ENCODE measurements at regions not wholly inside any gene's neighbourhood (a gene's known extent, or its start where the extent isn't known, plus 50 kb on each side); places are given as distances from the start of the nearest gene placed in this dataset.

DNA sequence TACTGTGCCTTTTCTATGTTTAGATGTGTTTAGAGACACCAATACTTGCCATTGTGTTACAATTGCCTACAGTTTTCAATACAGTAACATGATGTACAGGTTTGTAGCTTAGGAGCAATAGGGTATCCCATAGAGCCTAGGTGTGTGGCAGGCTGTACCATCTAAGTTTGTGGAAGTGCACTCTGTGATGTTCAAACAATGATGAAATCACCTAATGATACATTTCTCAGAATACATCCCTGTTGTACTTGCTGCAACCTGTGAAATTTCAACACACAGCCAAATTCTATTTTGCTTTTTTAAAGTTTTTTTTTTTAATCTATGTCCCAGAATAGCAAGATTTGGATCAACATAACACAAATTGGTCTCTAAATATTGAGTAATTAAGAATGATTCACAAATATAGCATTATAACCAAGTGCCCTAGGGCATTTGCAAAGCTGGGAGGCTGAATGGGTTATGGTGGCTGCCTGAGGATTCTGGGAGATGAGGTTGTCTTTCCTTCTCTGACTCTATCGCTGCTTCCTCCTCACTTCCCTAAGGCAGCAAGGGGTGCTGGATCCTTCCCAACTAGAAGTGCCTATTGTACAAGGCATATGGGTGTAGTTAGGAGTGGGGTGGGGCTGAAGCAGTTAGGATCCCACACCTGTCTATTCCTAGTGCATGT lies 78.3 kb downstream of the SKA1 start:
- Mint-ChIP-seq H3K27me3 (ENCODE audit: unreplicated experiment) (no peaks in the 10 kb centered on the region), H3K36me3 (ENCODE audit: unreplicated experiment) (no peaks in the 10 kb centered on the region), H3K27ac (ENCODE audit: unreplicated experiment) (no peak overlapping the region), H3K4me3 (ENCODE audit: unreplicated experiment) (no peak overlapping the region), H3K9me3 (ENCODE audit: unreplicated experiment) (no peaks in the 10 kb centered on the region), H3K4me1 (ENCODE audit: low read depth, unreplicated experiment) (no peaks in the 10 kb centered on the region)
- no peak for DNase-seq
- TF ChIP-seq, protein P1, sequence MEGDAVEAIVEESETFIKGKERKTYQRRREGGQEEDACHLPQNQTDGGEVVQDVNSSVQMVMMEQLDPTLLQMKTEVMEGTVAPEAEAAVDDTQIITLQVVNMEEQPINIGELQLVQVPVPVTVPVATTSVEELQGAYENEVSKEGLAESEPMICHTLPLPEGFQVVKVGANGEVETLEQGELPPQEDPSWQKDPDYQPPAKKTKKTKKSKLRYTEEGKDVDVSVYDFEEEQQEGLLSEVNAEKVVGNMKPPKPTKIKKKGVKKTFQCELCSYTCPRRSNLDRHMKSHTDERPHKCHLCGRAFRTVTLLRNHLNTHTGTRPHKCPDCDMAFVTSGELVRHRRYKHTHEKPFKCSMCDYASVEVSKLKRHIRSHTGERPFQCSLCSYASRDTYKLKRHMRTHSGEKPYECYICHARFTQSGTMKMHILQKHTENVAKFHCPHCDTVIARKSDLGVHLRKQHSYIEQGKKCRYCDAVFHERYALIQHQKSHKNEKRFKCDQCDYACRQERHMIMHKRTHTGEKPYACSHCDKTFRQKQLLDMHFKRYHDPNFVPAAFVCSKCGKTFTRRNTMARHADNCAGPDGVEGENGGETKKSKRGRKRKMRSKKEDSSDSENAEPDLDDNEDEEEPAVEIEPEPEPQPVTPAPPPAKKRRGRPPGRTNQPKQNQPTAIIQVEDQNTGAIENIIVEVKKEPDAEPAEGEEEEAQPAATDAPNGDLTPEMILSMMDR (IDR thresholded peaks at IDR 0.05; ENCODE audit: partially characterized antibody, unreplicated experiment), result no peak

DNA sequence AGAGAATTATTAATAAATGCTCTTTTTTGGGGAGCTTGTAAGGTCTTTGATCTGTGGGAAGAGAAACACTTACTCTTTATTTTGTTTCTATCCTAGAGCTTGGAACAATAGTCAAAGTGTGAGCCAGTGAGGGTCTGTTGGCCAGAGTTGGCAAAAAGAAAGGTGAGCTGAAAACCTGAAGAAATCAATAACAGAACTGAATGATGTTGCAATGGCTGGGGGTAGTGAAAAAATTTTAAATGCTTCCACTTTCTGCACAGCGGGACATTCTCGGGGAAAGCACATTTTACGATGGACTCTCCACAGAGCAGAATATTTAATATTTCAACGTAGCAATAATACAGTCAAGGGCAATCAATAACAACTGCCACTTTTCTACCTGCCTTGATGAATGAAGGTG lies 78.9 kb downstream of the SKA1 start:
- Mint-ChIP-seq H3K4me1 (ENCODE audit: low read depth, unreplicated experiment) (no peaks in the 10 kb centered on the region), H3K36me3 (ENCODE audit: unreplicated experiment) (no peaks in the 10 kb centered on the region), H3K9me3 (ENCODE audit: unreplicated experiment) (no peaks in the 10 kb centered on the region), H3K27me3 (ENCODE audit: unreplicated experiment) (no peaks in the 10 kb centered on the region), H3K4me3 (ENCODE audit: unreplicated experiment) (no peak overlapping the region), H3K27ac (ENCODE audit: unreplicated experiment) (no peak overlapping the region)
- TF ChIP-seq, protein P1 (IDR thresholded peaks at IDR 0.05; ENCODE audit: partially characterized antibody, unreplicated experiment), result no peak
- no peak for DNase-seq

DNA sequence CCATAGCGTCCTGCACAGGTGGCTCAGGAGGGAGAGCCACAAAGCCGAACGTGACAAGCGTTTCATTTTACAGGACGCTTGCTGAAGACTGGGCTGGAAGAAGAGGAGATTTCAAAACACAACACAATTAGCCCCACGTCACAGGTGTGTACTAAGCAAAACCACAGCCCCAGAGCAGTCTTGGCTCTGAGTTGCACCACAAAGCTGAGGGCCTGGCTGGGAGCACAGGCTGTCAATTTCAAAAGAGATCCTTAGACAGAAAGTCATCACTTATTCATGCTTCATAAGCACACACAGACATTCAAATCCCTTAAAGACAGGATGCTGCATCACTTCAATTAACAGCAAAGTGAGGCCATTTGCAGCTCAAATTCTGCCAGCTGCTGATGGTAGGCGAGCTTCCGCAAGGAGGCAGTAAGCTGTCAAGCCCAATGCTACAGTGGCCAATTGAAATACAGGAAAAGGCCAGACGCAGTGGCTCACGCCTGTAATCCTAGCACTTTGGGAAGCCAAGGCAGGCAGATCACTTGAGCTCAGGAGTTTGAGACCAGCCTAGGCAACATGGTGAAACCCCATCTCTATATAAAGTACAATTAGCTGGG lies 79.6 kb downstream of the SKA1 start:
- Mint-ChIP-seq H3K4me3 (ENCODE audit: unreplicated experiment) (no peak overlapping the region), H3K9me3 (ENCODE audit: unreplicated experiment) (peaks cover 2% of the 10 kb centered on the region), H3K27me3 (ENCODE audit: unreplicated experiment) (no peaks in the 10 kb centered on the region), H3K4me1 (ENCODE audit: low read depth, unreplicated experiment) (no peaks in the 10 kb centered on the region), H3K27ac (ENCODE audit: unreplicated experiment) (peak overlapping the region; percentile 31), H3K36me3 (ENCODE audit: unreplicated experiment) (no peaks in the 10 kb centered on the region)
- no peak for DNase-seq
- TF ChIP-seq, protein P1 (IDR thresholded peaks at IDR 0.05; ENCODE audit: partially characterized antibody, unreplicated experiment), result no peak

DNA sequence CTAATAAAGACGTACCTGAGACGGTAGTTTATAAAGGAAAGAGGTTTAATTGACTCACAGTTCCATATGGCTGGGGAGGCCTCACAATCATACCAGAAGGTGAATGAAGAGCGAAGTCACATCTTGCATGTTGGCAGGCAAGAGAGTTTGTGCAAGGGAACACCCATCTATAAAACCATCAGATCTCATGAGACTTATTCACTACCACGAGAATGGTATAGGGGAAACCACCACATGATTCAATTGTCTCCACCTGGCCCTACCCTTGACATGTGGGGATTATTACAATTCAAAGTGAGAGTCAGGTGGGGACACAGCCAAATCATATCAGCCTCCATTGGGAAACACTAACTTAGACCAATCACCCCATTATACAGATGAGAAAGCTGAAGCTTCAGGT lies 81.4 kb downstream of the SKA1 start:
- H3K9me3 Mint-ChIP-seq (ENCODE audit: unreplicated experiment), result peaks cover 2% of the 10 kb centered on the region
- no peaks in the 10 kb centered on the region for H3K27me3 Mint-ChIP-seq (ENCODE audit: unreplicated experiment)
- no peak overlapping the region for H3K27ac Mint-ChIP-seq (ENCODE audit: unreplicated experiment)
- no peak overlapping the region for H3K4me3 Mint-ChIP-seq (ENCODE audit: unreplicated experiment)
- H3K36me3 Mint-ChIP-seq (ENCODE audit: unreplicated experiment), result peaks cover 4% of the 10 kb centered on the region
- no peak for DNase-seq
- TF ChIP-seq, protein P1 (IDR thresholded peaks at IDR 0.05; ENCODE audit: partially characterized antibody, unreplicated experiment), result no peak
- H3K4me1 Mint-ChIP-seq (ENCODE audit: low read depth, unreplicated experiment), result peaks cover 6% of the 10 kb centered on the region

DNA sequence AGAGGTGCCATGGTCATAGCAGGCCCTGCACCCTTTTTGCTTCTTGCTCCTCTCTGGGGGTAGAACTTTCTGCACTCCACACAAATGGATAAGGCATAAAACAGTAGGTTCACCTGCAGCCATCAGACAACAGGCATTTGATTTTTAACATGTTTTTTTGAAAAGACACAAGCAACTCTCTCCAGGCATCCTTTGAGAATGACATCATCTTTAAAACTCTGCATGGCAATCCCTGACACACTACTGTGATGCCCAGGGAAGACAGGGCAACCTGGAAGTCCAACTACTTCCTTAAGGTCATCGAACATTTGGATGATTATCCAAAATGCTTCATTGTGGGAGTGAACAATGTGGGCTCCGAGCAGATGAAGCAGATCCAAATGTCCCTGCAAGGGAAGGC lies 82.8 kb downstream of the SKA1 start:
- Mint-ChIP-seq H3K27ac (ENCODE audit: unreplicated experiment) (no peak overlapping the region), H3K4me1 (ENCODE audit: low read depth, unreplicated experiment) (peaks cover 6% of the 10 kb centered on the region), H3K27me3 (ENCODE audit: unreplicated experiment) (no peaks in the 10 kb centered on the region), H3K36me3 (ENCODE audit: unreplicated experiment) (peaks cover 4% of the 10 kb centered on the region), H3K9me3 (ENCODE audit: unreplicated experiment) (peaks cover 2% of the 10 kb centered on the region), H3K4me3 (ENCODE audit: unreplicated experiment) (no peak overlapping the region)
- TF ChIP-seq, protein P1 (IDR thresholded peaks at IDR 0.05; ENCODE audit: partially characterized antibody, unreplicated experiment), result no peak
- DNase-seq, result no peak

All from glutamatergic neuron (in vitro differentiated cells).